GM19463 (cell line): ENCODE measurements at regions not wholly inside any gene's neighbourhood (a gene's known extent, or its start where the extent isn't known, plus 50 kb on each side); places are given as distances from the start of the nearest gene placed in this dataset.
A peak's percentile ranks its signal among the peaks of the same experiment; 100 is the strongest.
"Not testable (repeated sequence)": the region's sequence is repeated elsewhere in the genome, so short reads cannot be mapped to it uniquely, and the experiment has no call there.

Source experiments
- ATAC-seq: cut with Tn5 transposase; IDR thresholded peaks from one replicate; pipeline ENCODE4 v1.9.1; 2021; ENCODE audit warnings: mild to moderate bottlenecking, moderate library complexity; ENCODE audit not compliant: unreplicated experiment

DNA sequence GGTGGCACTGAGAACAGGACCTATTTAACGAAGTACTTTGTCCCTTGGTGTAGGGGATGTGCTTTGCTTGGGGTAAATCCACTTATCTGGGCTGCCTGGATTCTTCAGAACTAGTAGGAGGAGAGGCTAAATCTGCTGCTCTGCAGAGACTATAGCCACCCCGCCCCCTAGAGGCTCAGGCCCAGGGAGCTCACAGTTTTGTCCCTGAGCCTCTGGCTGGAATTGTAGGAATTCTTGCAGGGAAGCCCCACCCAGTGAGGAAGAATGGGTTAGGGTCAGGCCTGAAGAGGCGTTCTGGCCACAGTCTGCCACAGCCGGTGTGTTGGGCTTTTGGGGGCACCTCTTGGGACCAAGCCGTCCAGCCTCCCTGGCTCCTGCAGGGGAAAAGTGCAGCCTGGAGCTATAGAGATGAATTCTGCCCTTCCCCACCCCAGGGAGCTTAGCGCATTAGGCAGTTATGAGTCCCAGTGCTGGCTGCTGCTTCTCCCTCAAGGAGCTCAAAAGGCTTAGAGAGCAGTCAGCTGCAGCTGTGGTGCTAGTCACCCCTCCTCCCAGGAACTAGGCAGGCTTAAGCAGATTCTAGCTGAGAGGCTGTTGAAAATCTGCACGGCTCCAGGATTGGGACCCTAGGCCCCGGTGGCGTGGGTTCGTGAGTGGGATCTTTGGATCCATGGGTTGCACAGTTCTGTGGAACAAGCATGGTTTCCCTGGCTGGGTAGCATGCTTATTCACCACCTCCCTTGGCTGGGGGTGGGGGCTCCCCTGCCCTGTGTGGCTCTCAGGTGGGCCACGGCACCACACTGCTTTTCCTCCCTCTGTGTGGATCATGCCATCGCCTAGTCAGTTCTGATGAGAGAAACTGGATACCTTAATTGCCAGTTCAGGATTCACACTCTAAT lies 237.4 kb upstream of the TOM1L1 start:
- ATAC-seq, result no peak

- ATAC-seq, result no peak
Measured at GRCh38 chr17:54666559-54666958, 234.1 kb upstream of the TOM1L1 start.

- ATAC-seq, result no peak
Measured at GRCh38 chr17:54678158-54678557, 222.5 kb upstream of the TOM1L1 start.

- no peak for ATAC-seq
Measured at GRCh38 chr17:54680410-54680809, 220.2 kb upstream of the TOM1L1 start.

DNA sequence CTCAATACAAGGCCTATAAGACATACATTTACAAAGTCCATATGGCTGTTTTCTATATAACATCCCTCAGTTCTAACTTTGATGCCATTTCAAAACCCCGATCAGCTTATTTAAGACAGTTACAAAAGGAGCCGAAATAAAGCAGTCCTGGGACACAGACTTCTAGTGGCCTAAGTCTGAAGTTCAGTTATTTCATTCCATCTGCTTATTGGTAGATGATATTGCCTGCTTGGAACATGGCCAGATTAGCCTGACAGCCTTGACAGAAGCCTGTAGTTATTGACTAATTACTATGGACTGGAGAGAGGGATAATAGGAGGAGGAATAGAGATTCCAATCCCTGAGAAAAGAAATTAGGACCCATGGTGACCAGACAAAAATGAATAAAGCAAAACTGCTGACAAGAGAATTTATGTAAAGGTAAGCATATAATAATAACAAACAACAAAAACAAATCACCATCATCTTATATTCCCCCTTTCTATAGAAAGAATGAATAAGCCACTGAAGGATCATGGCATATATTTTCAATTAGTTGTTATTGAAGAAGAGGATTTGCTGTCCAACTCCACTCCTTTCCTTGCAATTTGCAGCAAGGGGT lies 206.3 kb upstream of the TOM1L1 start:
- no peak for ATAC-seq

DNA sequence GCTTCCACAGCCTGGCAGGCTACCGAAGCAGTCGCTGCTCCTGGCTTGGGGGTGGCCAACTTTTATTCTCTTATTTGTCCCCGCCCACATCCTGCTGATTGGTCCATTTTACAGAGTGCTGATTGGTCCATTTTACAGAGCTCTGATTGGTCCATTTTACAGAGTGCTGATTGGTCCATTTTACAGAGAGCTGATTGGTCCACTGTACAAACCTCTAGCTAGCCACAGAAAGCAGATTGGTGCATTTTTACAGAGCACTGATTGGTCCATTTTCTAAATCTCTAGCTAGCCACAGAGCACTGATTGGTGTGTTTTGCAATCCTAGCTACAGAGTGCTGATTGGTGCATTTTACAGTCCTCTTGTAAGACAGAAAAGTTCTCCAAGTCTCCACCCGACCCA lies 187.9 kb upstream of the TOM1L1 start:
- not testable (repeated sequence) for ATAC-seq

DNA sequence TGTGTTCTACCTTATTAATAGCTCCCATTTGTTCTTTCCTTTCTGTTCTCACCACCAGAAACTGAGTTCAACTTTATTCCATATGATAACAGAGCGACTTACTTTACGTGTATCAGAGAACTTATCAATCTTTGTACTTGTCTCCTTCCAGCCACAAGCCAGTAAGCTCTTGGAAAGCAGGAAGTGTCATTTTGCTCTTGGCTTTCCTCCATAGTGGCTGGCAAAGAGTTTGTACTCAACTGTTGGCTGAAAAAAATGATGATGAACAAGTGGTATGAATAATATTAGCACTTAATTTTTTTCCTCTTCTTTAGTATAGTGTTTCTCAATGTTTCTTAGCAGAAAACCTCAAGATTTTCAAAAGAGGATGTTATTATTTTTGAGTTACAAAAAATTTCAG lies 182.4 kb upstream of the TOM1L1 start:
- ATAC-seq, result no peak

DNA sequence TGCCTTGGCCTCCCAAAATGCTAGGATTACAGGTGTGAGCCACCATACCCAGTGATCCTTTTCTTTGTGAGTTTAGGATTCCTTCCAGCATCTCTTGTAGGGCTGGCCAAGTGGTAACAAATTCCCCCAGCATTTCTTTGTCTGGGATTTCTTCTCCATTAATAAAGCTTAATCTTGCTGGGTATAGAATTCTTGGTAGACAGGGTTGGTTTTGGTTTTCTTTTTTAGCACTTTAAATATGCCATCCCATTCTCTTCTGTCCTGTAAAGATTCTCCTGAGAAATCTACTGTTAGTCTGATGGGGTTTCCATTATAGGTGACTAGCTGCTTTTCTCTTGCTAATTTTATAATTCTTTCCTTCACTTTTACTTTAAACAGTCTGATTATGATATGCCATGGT lies 173.0 kb upstream of the TOM1L1 start:
- ATAC-seq, result no peak

- no peak for ATAC-seq
Measured at GRCh38 chr17:54736573-54736972, 164.1 kb upstream of the TOM1L1 start.

GRCh38 chr17:54738496-54738895 lies 162.2 kb upstream of the TOM1L1 start:
- ATAC-seq, result no peak

- ATAC-seq, result no peak
Measured at GRCh38 chr17:54744750-54745149, 155.9 kb upstream of the TOM1L1 start.

DNA sequence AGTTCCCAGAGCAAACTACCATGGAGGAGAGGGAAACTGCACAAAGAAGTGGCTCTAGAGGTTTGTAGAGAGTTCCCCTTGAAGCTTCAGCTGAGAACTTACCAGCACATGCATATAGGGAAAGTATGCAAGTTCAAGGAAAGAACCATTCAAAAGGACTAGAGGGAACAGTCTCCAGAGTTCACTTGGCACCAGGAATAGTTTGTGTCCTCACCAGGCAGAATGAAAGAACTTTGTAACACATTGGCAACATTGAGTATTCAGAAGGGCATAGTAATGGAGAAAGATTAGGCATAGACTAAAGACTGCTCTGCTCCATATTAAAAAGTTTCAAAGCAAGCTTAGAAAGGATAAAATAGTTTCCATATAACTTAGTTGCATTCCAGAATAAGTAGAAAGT lies 155.4 kb upstream of the TOM1L1 start:
- ATAC-seq, result no peak

- ATAC-seq, result no peak
Measured at GRCh38 chr17:54745862-54746261, 154.8 kb upstream of the TOM1L1 start.

GRCh38 chr17:54749157-54749556 lies 151.5 kb upstream of the TOM1L1 start:
- ATAC-seq, result no peak

DNA sequence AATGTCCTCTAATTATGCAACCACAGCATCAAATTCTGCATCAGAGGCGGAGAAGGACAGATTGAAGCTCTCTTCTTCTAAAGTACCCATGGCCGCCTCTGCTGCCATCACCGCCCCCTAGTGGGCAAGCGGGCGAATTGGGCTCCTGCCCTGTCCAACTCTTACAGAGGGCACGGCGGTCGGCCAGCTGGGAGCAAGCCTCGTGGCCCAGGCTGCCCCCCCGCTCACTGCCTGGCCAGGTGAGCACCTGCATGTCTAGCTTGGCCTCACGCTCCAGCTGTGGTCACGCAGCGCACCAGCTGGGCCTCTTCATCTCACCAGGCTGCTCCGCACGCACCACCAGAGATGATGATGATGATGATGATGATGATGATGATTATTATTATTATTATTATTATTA lies 146.1 kb upstream of the TOM1L1 start:
- peak; percentile 58 for ATAC-seq

GRCh38 chr17:54760836-54761235 lies 139.8 kb upstream of the TOM1L1 start:
- ATAC-seq, result no peak

DNA sequence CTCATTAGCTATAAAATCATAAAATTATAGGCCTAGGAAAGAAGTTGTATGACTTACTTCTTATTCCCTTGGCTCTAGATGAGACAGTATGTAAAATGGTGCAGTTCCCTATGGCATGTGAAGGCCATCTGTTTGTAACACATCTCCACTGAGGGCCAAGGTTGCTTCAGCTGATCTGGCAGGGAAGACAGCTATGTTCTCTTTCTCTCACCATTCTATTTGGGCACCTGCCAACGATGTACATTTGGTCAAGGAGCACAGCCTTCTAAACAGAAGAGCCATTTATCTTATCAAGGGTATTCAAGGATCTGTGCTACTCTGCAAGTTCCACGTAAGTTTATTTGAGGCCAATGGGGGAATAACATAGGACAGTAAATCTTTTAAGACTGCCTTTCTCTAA lies 129.8 kb upstream of the TOM1L1 start:
- no peak for ATAC-seq

GRCh38 chr17:54771409-54771915 lies 129.2 kb upstream of the TOM1L1 start:
- ATAC-seq, result no peak

GRCh38 chr17:54780238-54780637 lies 120.4 kb upstream of the TOM1L1 start:
- no peak for ATAC-seq

GRCh38 chr17:54781389-54781788 lies 119.3 kb upstream of the TOM1L1 start:
- ATAC-seq, result no peak

DNA sequence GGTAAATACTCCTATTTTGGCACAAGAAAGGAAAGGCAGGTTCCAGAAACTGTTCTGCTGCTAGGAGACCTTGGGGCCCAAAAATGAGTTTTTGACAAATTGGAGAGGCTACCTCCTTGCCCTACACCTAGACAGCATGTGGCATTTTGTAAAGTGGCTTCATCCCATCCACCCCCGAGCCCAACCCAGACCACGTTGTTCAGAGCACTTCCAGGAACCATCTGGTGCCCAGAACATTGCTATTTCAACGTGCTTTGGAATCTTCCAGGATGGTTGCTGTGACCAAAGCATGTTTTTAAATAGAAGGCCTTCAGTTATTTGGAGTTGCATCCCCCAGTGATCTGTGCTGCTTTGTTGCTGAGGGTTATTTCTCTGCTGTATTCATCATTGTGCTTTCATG lies 116.3 kb upstream of the TOM1L1 start:
- ATAC-seq, result no peak

DNA sequence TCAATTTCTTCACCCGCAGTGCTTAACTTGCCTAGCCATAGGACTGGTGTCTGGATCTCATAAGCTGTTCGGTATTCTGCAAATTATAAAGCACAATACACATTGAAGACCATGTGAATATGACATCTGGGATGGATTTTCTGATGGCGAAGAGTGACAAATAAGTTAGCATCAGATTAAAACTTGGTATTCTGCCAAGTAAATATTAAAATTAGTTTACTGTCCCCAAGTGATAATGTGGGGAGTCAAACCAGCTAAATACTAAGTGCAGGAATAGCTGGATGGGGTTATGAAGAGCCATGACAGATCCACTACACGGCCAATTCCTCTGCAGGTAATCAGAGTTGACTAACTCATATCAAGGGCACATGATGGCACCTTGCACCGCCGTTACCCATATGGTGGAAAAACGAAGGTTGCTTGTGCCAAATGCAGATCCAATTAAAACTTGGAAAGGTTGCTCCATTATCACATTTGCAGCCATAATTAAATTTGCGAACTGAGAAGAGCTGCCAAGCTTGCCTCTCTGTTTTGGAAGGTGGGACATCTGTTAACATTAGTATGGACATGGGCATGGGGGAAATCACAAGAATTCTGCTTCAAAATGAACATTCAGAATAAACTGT lies 114.9 kb upstream of the TOM1L1 start:
- ATAC-seq, result no peak
